Raji (cell line): ENCODE measurements at regions not wholly inside any gene's neighbourhood (a gene's known extent, or its start where the extent isn't known, plus 50 kb on each side); places are given as distances from the start of the nearest gene placed in this dataset.

Experiments
- POLR2A ChIP-seq: IDR thresholded peaks from 2 replicates; pipeline ENCODE4 v1.6.1; 2011; ENCODE audit warnings: low read depth, low read length, control low read depth; ENCODE audit not compliant: insufficient read depth

DNA sequence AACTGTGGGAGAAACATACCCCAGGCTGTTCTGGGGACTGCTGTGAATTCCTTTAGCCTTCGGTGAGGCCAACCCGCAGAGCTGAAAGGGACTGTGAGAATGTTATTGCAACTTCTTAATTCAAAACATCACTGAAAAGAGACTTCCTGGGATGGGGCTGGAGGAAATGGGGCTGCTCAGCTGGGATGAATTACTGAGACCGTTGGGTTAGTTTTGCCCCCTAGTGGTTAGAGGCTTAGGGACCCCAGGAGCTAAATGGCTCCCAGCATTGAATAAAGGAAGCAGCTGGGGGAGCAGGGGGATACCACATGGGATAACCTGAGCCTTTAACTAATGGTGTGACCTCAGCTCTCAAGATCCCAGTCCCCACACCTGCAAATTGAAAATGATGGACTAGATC is 941.1 kb upstream of the FANCL start:
- no peak for TF ChIP-seq POLR2A

DNA sequence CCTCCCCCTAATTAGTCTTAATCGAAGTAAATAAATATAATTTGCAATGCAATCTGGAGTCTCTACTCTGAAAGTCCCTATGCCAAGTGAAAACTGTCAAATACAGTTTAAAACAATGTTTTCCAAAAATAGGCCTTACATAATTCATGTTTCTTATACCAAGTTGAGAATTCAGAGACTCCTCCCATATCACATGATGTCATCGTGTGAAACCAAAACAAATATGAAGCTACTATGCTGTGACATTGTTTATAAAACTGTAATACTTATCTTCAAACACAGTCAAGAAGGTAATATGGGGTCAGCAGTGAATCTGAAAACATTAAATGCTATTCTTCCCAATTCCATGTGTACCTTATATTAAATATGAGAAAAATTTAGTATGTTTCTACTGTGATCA is 940.2 kb upstream of the FANCL start:
- no peak for TF ChIP-seq POLR2A

DNA sequence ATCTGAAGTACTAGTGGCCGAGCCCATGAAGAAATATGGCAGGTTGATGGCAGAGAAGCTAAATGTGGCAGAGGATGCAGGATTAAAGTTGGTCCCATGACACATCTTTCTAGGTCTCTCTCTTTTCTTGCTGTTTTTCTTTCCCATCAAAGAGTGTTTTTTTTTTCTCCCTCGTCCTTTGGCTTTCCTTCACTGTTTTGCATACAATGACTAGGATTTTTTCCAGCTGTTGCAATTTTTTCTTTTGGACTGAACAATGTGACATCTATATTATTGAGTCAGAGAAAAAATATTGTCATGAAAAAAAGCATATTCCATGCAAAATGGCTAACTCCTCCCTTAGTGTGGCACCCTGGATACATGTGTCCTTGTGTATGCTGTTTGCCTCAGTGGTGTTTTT is 939.5 kb upstream of the FANCL start:
- no peak for TF ChIP-seq POLR2A

DNA sequence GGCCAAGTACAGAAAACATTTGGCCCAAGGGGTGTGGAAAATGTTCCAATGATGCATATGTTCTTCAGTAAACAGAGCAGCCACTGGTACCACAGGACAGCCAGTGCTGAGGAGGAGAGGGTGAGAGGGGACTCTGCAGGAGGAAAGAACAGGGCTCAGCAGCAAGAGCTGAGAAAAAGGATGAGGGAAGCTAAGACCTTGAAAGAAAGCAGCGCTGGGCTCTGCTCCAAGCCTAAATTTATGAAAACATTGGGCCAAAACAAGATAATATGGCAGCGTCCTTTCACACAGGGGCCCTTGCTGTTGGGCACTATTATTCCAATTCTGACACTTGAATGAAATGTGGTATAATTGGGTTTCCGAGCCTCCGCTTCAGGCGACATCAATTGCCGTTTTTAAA is 939.0 kb upstream of the FANCL start:
- TF ChIP-seq POLR2A = no peak

DNA sequence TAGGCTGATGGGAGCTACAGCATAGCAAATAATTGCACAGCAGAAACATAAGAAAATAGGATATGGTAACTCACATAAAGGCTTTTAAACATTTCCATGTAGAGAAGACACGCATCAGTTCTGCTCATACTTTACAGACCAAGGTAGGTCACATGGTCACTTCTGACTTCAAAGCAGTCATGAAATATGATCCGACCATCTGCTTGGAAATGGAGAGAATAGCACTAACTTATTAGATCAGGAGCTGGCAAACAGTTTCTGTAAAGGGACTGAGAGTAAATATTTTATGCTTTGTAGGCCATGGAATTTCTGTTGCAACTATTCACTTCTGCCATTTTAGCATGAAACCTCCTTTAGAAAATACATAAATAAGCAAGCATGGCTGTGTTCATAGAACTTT is 936.6 kb upstream of the FANCL start:
- no peak for TF ChIP-seq POLR2A

DNA sequence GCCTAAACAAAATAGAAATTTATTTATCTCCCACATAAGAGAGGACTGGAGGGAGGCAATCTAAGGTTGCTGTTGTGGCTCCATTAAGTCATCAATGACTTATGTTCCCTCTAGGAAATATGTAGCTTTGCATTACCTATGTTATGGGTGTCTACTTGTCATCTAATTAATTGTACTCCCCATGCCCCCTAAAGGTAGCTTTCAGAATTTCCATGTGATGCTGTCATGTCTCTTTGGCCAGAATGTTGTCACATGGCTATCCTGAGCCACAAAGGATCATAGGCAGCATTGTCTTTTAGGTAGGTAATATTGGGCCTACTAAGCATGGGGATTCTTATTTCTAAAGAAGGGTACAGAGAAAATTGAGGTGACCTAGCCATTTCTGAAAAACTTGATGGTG is 935.6 kb upstream of the FANCL start:
- no peak for TF ChIP-seq POLR2A

DNA sequence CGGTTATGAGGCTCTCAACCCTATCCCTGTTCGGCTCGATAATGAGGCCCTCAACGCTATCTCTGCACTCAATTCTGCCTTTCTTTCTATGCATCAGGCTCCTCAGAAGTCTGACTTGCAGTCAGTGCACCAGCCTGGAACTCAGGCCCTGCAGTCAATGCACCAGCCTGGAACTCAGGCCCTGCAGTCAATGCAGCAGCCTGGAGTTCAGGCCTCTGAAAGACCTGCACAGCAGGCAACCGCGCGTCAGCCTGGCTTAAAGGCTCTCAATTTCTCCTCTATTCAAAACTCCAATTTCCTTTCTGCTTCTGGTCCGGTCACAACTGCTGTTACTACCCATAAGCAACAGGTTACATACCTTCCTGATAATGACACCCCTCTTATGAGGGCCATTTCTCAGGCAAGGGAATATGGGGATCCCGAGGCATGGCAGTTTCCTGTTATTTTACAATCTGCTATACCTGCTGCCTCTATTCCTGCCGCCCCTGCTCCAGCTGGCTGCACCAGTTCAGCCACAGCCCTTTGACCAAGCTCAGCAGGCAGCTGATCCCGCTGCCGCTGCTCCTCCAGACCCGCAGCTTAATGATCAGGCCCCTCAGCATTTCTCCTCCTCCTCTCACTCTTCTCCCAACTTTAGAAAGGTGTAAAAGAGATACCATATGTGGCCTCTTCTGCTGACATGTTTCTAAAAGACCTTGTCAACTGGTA is 933.6 kb upstream of the FANCL start:
- TF ChIP-seq POLR2A = no peak

DNA sequence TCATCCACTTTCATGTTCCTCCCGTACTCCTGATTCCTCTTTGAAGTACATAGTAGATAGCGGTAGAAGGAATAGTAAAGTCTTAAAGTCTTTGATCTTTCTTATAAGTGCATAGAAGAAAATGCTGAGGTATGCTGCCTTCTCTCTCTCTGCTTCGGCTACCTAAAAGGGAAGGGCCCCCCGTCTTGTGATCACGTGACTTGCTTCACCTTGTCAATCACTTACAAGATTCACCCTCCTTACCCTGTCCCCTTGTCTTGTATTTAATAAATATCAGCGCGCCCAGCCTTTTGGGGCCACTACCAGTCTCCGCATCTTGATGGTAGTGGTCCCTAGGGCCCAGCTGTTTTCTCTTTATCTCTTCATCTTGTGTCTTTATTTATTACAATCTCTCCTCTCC is 932.2 kb upstream of the FANCL start:
- TF ChIP-seq POLR2A = no peak

DNA sequence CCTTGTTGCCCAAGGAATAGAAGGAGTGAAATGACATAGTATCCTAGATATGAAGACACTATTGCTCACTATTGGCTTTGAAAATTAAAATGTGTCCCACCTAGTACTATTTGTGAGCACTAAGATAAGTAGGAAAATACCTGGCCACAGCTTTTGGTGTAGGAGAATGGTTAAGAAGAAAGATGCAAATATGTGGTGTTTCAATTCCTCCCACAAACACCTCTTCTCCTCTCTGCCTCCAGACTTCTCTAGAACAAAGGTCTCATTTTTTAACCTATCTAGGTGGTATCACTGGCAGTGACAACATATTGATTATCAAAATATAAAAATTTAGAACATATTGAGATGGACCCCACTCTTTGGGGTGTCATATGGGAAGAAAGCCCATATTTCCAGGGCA is 929.9 kb upstream of the FANCL start:
- TF ChIP-seq POLR2A = no peak

DNA sequence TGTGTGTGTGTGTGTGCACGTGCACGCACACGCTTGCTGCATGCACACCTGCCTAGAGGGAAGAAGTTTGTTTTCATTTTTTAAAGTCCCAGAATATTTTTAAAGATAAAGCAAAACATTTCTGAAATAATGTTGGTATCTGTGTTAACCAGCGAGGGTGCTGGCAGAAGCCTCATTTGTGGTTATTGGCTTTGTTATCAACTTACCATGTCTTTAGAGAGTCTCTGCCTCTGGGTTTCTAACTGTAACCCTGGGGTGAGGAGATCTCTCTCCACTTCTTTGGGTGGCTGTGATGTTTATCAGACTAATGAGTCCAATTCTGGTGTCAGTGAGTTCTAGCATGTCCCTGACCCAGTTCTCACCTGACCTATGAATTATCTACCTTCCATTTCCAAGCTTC is 927.6 kb upstream of the FANCL start:
- no peak for TF ChIP-seq POLR2A

DNA sequence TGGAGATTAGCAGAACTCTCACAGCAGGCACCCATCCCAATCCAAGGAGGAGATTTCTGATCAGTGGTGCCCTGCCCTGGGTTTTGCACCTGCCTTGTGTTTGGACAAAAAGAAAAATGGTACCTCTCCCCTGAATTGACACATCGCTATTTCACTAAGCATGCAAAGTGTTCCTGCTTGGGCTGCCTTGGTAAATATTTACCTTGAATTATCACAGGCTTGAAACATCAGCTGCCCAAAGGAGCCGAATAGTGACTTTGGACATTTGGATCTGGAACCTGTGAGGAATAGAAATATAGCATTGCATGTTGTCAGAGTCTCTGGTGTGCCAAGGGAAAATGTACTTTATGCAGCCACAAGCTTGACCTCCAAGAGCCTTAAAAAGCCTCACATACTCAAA is 926.4 kb upstream of the FANCL start:
- TF ChIP-seq POLR2A = no peak

DNA sequence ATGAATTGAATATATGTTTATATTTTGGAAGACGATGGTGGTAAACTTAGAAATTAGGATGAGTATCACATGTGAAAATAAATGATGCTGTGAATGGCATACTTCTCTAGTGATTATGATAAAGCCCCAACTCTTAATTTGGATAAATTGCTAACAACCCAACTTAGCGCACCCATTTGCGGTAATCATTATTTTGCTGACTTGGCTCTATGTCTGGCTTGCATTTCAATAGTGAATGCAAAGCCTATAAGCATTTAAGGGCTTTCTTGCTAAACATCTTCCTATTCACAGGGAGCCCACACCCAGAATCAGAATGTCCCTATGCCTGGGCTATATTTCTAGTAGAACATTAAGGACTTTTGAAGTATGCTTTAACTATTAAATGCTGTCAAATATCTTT is 910.7 kb upstream of the FANCL start:
- TF ChIP-seq POLR2A = no peak

DNA sequence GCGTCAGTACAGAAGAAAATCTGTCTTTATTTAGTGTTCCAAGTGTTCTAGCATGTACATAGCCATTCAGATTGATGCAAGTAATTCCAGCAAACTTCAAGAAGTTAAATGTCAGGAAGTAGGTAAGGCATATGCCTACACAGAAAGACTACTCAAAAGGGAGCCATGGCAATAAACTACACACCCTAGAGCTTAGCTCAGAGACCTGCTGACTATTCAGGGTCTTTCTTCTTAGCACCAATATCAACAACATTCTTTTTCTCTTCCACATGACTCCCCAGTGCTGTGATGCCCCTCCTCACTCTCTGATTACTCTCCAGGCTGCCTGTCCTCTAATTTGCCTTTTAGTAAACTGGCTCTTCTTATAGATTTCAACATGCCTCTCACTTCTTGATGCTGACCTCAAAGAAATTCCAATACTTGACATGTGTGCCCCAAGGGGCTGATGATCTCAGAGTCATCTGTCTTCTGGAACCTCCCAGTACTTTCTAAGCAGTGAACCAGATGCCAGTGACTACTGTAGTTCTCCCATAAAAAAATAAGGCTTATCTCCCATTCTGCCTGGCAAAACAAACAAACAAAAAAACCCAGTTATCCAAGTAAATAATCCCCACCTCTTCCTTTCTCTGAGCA is 909.2 kb upstream of the FANCL start:
- no peak for TF ChIP-seq POLR2A

DNA sequence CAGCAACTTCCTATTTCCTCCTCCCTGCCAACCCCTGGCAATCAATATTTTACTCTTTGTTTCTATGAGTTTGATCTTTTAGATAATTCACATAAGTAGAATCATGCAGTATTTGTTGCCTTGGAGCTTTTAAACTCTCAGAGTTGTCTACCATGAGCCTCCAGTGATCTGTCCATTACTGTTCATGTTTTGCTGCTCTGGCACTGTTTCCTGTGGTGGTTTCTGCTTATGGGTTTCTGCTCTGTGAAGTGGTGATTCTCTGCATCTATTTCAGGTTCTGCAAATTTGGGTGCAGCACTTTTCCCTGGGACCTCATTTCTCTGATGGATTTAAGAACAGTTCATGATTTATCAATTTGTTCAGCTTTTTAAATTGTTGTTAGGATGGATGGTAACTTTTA is 908.1 kb upstream of the FANCL start:
- no peak for TF ChIP-seq POLR2A

DNA sequence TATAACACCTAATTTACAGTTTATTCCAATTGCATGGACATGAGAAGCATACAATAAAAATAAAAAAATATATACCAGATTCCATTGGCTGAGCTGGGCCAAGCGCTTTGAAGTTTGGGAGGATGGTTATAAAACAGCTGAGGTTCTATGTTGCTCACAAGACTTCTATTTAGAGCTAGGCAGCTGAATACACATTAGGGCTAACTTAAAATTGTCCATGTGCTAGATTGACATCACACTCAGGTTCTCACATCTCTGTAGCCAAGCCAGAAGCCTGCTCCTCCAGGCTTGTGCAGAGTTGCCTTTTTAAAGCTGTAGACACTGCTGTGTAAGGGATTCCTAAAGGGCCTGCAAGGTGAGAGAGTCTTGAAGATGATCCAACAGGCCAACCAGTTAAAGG is 871.1 kb upstream of the FANCL start:
- TF ChIP-seq POLR2A = no peak

DNA sequence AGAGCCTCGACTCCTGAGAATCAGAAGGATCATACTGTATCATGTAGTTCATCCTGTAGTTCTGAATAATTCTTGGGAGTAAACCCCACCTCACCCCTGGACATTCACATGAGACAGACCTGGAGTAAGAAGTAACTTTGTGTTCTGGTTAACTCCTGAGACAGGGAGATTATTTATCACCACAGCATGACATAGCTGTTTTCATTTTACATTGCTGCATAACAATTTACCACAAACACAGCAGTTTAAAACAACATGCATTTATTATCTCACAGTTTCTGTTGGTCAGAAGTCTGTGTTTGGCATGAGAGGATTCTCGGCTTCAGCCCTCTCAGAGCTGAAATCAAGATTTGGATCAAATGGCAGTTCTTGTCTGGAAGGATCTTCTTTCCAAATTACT is 855.8 kb upstream of the FANCL start:
- no peak for TF ChIP-seq POLR2A

DNA sequence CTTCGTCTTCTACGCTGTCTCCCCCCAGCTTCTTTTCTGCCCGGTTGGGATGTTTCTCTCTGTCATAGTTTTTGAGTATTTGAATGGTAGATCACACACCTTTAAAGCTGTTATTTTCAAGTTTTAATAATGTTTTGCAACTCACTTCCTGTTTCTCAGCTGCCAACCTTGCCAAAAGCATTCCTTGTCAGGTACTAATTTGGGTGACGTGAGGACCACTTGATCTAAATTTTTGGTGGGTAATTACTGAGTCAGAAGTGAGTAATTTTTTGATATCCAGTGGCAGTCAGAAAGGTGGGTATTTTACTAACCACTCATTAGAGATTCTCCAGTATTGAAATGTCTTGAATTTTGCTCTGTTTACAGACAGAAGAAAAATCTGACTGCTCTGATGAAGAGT is 852.4 kb upstream of the FANCL start:
- TF ChIP-seq POLR2A = no peak
